ENCODE measurements at regions not wholly inside any gene's neighbourhood (a gene's known extent, or its start where the extent isn't known, plus 50 kb on each side); places are given as distances from the start of the nearest gene placed in this dataset.

DNA sequence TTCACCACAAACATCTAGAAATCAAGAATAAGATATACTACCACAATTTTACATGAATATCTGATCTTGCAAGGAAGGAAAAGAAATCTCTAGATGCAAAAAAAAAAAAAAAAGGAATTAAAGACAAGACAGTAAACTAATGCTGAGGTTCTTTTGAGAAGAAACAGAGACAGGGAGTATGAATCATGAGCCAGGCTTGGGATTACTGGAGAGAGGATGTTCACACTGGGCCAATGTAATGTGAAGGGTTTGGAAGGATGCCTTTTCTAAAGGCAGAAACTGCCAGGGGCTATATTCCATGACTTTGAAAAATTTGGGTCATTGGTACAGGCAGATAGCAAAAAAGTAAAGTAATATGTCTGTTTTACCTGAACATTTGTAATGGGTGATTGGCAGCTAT, 573.0 kb upstream of the IGFBP3 start:
- Histone ChIP-seq H3K4me3 (no peak overlapping the region), H3K27me3 (no peaks in the 10 kb centered on the region)

GRCh38 chr7:46493196-46493595, 572.1 kb upstream of the IGFBP3 start:
- peaks cover 0 to 16% (median 0%) of the 10 kb centered on the region in 12 donors for H3K9me3 ChIP-seq
- H3K27ac ChIP-seq: no peak overlapping the region
- ATAC-seq (no peak), DNase-seq (no peak)
- H3K4me3 ChIP-seq: no peak overlapping the region
- WGBS, 4 donors: 91 to 92% (median 91%) methylated on average over 4 of the region's 4 CpGs
- H3K36me3 ChIP-seq: no peaks in the 10 kb centered on the region
- H3K4me1 ChIP-seq: peaks cover 0 to 6% (median 0%) of the 10 kb centered on the region in 12 donors
- intact Hi-C loops (cut with DNase I): no loop called here
- H3K27me3 ChIP-seq: no peaks in the 10 kb centered on the region
- no peak for TF ChIP-seq POLR2A (IDR thresholded peaks at IDR 0.05)
- TF ChIP-seq, protein P1, sequence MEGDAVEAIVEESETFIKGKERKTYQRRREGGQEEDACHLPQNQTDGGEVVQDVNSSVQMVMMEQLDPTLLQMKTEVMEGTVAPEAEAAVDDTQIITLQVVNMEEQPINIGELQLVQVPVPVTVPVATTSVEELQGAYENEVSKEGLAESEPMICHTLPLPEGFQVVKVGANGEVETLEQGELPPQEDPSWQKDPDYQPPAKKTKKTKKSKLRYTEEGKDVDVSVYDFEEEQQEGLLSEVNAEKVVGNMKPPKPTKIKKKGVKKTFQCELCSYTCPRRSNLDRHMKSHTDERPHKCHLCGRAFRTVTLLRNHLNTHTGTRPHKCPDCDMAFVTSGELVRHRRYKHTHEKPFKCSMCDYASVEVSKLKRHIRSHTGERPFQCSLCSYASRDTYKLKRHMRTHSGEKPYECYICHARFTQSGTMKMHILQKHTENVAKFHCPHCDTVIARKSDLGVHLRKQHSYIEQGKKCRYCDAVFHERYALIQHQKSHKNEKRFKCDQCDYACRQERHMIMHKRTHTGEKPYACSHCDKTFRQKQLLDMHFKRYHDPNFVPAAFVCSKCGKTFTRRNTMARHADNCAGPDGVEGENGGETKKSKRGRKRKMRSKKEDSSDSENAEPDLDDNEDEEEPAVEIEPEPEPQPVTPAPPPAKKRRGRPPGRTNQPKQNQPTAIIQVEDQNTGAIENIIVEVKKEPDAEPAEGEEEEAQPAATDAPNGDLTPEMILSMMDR (IDR thresholded peaks at IDR 0.05): no peak

More for the DNA sequence above, 573.0 kb upstream of the IGFBP3 start:
- TF ChIP-seq, protein P1 (IDR thresholded peaks at IDR 0.05): no peak
- TF ChIP-seq POLR2A (IDR thresholded peaks at IDR 0.05): no peak
- H3K4me1 ChIP-seq: peaks cover 0 to under 1% (median 0%) of the 10 kb centered on the region in 12 donors
- H3K9me3 ChIP-seq: peaks cover 0 to 24% (median 1%) of the 10 kb centered on the region in 12 donors
- intact Hi-C loops (cut with DNase I): no loop called here
- no peak for ATAC-seq
- DNase-seq: no peak
- H3K36me3 ChIP-seq: no peaks in the 10 kb centered on the region
- H3K27ac ChIP-seq: no peak overlapping the region

DNA sequence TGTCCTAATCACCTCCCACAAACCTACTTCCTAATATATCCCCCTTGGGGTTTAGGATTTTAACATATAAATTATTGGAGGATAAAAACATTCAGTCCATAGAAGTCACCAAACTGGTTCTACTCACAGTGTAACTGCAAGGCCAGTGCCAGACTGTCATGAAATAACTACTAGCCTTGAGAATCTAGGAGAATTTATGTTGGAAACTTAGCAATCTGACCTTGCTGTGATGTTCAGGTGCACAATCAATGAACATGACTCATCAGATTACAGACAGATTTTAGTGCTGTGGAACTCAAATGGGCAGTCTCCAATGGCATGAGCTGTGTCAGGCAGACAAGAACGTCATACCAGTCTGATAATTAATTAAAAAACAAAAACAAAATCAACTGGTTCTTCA, 571.4 kb upstream of the IGFBP3 start:
- Histone ChIP-seq H3K27me3 (no peaks in the 10 kb centered on the region), H3K36me3 (no peaks in the 10 kb centered on the region), H3K4me3 (no peak overlapping the region), H3K4me1 (peaks cover 0 to 6% (median 0%) of the 10 kb centered on the region in 12 donors), H3K9me3 (peaks cover 0 to 9% (median 0%) of the 10 kb centered on the region in 12 donors), H3K27ac (no peak overlapping the region)
- intact Hi-C loops (cut with DNase I): no loop called here
- TF ChIP-seq POLR2A (IDR thresholded peaks at IDR 0.05): no peak
- TF ChIP-seq, protein P1 (IDR thresholded peaks at IDR 0.05): no peak
- 92 to 97% (median 94%) methylated on average over 1 of the region's 1 CpG for WGBS, 4 donors
- no peak for DNase-seq
- ATAC-seq: no peak

DNA sequence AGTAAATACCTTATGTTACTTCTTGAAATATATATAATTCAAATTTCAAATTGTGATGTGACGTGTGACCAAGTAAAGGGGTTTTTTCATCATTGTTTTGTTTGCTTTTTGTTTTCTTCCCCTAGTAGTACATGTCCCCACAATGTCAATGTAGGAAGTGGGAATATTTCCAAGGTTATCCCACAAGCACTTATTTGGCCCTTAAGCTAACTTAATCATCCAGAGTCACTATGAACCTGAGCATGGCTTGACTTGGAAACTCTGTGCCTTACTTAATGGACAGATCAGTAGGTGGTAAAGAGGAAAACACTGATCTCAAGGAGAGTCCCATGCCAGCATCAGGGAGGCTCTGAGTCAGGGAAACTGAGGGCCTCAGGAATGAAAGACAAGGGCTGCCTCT, 569.3 kb upstream of the IGFBP3 start:
- intact Hi-C loops (cut with DNase I): no loop called here

More for the DNA sequence above, 569.3 kb upstream of the IGFBP3 start:
- DNase-seq (no peak), ATAC-seq (no peak)
- Histone ChIP-seq H3K4me1 (peaks cover 0 to 6% (median 0%) of the 10 kb centered on the region in 12 donors), H3K27ac (no peak overlapping the region), H3K36me3 (no peaks in the 10 kb centered on the region), H3K4me3 (no peak overlapping the region), H3K27me3 (no peaks in the 10 kb centered on the region), H3K9me3 (no peaks in the 10 kb centered on the region)
- WGBS, 4 donors: 94 to 98% (median 95%) methylated on average over 1 of the region's 1 CpG
- TF ChIP-seq, protein P1 (IDR thresholded peaks at IDR 0.05): no peak
- TF ChIP-seq POLR2A (IDR thresholded peaks at IDR 0.05): no peak

Measured in heart left ventricle (tissue), 16 donors.